Fibroblast of lung (primary cell): ENCODE measurements at regions not wholly inside any gene's neighbourhood (a gene's known extent, or its start where the extent isn't known, plus 50 kb on each side); places are given as distances from the start of the nearest gene placed in this dataset.

Experiments used
- DNase-seq, 2 donors: peaks; one replicate each; pipeline versions ENCODE4 v3.0.0 to v3.0.0-alpha.2; 2010; ENCODE audit warnings: low read depth in 2 of 2
- H2AFZ ChIP-seq: 2 replicates; pipeline ENCODE4 v1.5.1; 2012; ENCODE audit warnings: low read length, control low read depth, inconsistent platforms
- H3K27ac ChIP-seq: 2 replicates; pipeline ENCODE4 v1.5.1; 2011; ENCODE audit warnings: low read length, control low read depth; ENCODE audit not compliant: insufficient read depth
- H3K27me3 ChIP-seq: 2 replicates; pipeline ENCODE4 v1.5.1; 2011; ENCODE audit warnings: mild to moderate bottlenecking, low read length; ENCODE audit not compliant: control insufficient read depth, insufficient read depth
- H3K36me3 ChIP-seq: 2 replicates; pipeline ENCODE4 v1.5.1; 2011; ENCODE audit warnings: low read length; ENCODE audit not compliant: control insufficient read depth, insufficient read depth
- H3K4me1 ChIP-seq: 2 replicates; pipeline ENCODE4 v1.5.1; 2011; ENCODE audit warnings: low read length; ENCODE audit not compliant: control insufficient read depth, insufficient read depth; ENCODE audit errors: extremely low read depth
- H3K4me2 ChIP-seq: 2 replicates; pipeline ENCODE4 v1.5.1; 2011; ENCODE audit warnings: low read length, control low read depth; ENCODE audit not compliant: insufficient read depth; ENCODE audit errors: extremely low read depth
- H3K4me3 ChIP-seq, 4 experiments: fragments of 200-600 bp in 1 of 4; sonication (generic) in 1 of 4; replicated peaks in 1 of 4; 2 replicates each; pipeline ENCODE4 v1.5.1; 2011 to 2016; ENCODE audit warnings: low read length in 4 of 4, low read depth in 3 of 4, mild to moderate bottlenecking in 3 of 4, control low read depth in 2 of 4, inconsistent platforms in 1 of 4, mixed read lengths in 1 of 4; ENCODE audit not compliant: insufficient read depth in 1 of 4; ENCODE audit errors: control extremely low read depth in 1 of 4
- H3K79me2 ChIP-seq: 2 replicates; pipeline ENCODE4 v1.5.1; 2012; ENCODE audit warnings: mild to moderate bottlenecking, low read length, inconsistent platforms; ENCODE audit not compliant: control insufficient read depth, insufficient read depth
- H3K9ac ChIP-seq: 2 replicates; pipeline ENCODE4 v1.5.1; 2011; ENCODE audit warnings: mild to moderate bottlenecking, low read length, control low read depth; ENCODE audit not compliant: insufficient read depth
- H3K9me3 ChIP-seq: 2 replicates; pipeline ENCODE4 v1.5.1; 2012; ENCODE audit warnings: low read depth, low read length; ENCODE audit not compliant: control insufficient read depth, insufficient read depth
- H4K20me1 ChIP-seq: 2 replicates; pipeline ENCODE4 v1.5.1; 2011; ENCODE audit warnings: low read length; ENCODE audit not compliant: control insufficient read depth, insufficient read depth; ENCODE audit errors: extremely low read depth
- EZH2 ChIP-seq: IDR thresholded peaks from 2 replicates; pipeline ENCODE4 v1.5.1; 2012; ENCODE audit warnings: low read length, control low read depth, mild to moderate bottlenecking; ENCODE audit errors: missing control alignments
- TF ChIP-seq, protein P1 (sequence below), 2 donors: IDR thresholded peaks in 1 of 2; conservative IDR thresholded peaks in 1 of 2; 1 replicate in 1 of 2; 2 replicates in 1 of 2; pipeline ENCODE4 v1.5.1; 2011 to 2012; ENCODE audit warnings: low read length in 2 of 2, control low read depth in 1 of 2, inconsistent platforms in 1 of 2, low read depth in 1 of 2, mild to moderate bottlenecking in 1 of 2

DNA sequence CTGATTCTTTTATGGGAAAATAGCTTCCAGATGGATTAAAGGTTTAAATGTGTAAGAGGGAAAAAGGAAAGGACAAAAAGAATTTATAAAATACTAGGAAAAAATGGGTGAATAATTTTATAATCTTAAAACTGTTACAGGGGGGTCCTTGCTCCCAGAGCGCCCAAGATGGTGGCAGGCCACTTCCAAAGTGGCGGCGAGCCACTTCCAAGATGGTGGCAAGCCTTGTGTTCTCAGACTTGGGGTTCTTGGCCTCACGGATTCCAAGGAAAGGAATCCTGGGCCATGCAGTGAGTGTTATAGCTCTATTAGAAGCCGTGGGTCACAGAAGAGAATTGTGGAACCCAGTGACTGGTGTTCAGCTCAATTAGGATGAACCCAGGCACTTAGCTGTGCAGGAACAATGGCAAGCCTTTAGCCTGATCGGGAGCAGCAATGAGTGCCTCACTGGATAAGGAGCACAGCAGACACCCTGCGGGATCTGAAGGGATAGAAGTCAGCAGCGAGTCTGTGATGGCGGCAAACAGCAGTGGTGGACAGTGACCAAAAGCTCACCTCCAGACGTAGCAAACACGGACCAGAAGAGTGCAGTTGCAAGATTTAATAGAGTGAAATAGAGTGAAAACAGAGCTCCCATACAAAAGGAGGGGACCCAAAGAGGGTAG is 83.2 kb upstream of the SNCAIP start:
- Histone ChIP-seq H3K4me3 (no peak overlapping the region), H3K27ac (no peak overlapping the region), H3K9ac (no peak overlapping the region), H4K20me1 (no peaks in the 10 kb centered on the region), H3K36me3 (no peaks in the 10 kb centered on the region), H3K27me3 (peaks cover 2% of the 10 kb centered on the region), H3K4me1 (no peaks in the 10 kb centered on the region), H2AFZ (no peak overlapping the region), H3K9me3 (no peaks in the 10 kb centered on the region), H3K4me2 (no peak overlapping the region), H3K79me2 (no peaks in the 10 kb centered on the region)
- TF ChIP-seq, protein P1, sequence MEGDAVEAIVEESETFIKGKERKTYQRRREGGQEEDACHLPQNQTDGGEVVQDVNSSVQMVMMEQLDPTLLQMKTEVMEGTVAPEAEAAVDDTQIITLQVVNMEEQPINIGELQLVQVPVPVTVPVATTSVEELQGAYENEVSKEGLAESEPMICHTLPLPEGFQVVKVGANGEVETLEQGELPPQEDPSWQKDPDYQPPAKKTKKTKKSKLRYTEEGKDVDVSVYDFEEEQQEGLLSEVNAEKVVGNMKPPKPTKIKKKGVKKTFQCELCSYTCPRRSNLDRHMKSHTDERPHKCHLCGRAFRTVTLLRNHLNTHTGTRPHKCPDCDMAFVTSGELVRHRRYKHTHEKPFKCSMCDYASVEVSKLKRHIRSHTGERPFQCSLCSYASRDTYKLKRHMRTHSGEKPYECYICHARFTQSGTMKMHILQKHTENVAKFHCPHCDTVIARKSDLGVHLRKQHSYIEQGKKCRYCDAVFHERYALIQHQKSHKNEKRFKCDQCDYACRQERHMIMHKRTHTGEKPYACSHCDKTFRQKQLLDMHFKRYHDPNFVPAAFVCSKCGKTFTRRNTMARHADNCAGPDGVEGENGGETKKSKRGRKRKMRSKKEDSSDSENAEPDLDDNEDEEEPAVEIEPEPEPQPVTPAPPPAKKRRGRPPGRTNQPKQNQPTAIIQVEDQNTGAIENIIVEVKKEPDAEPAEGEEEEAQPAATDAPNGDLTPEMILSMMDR (conservative IDR thresholded peaks at IDR 0.05 in 1 of 2, IDR thresholded peaks at IDR 0.05 in 1 of 2; ENCODE audit: low read depth in 1 of 2, low read length in 2 of 2) = no peak
- no peak for TF ChIP-seq EZH2
- no peak for DNase-seq

DNA sequence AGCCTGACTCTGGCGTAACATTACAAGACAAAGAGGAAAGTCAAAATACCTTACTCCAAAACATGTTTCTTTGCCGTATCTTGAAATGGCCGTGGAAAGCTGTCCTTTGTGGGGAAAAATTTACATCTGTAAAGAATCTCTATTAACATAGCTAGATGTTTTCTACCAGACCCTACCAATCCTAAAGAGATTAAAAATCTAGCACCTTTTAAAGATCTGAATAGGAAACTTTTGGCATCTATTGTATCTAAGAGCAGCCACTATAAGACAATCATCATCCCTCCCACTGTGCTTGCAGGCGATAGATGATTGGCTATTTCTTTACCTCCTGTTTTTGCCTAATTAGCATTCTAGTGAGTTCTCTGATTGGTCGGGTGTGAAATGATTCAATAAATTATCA is 82.5 kb upstream of the SNCAIP start:
- no peaks in the 10 kb centered on the region for H3K9me3 ChIP-seq
- peaks cover 2% of the 10 kb centered on the region for H3K27me3 ChIP-seq
- H3K79me2 ChIP-seq = no peaks in the 10 kb centered on the region
- no peaks in the 10 kb centered on the region for H4K20me1 ChIP-seq
- no peak overlapping the region for H3K4me3 ChIP-seq
- no peak for DNase-seq
- H2AFZ ChIP-seq = no peak overlapping the region
- H3K36me3 ChIP-seq = no peaks in the 10 kb centered on the region
- no peak overlapping the region for H3K4me2 ChIP-seq
- TF ChIP-seq, protein P1 (conservative IDR thresholded peaks at IDR 0.05 in 1 of 2, IDR thresholded peaks at IDR 0.05 in 1 of 2; ENCODE audit: low read depth in 1 of 2, low read length in 2 of 2) = no peak
- no peak for TF ChIP-seq EZH2
- H3K9ac ChIP-seq = no peak overlapping the region
- H3K27ac ChIP-seq = no peak overlapping the region
- H3K4me1 ChIP-seq = no peaks in the 10 kb centered on the region

DNA sequence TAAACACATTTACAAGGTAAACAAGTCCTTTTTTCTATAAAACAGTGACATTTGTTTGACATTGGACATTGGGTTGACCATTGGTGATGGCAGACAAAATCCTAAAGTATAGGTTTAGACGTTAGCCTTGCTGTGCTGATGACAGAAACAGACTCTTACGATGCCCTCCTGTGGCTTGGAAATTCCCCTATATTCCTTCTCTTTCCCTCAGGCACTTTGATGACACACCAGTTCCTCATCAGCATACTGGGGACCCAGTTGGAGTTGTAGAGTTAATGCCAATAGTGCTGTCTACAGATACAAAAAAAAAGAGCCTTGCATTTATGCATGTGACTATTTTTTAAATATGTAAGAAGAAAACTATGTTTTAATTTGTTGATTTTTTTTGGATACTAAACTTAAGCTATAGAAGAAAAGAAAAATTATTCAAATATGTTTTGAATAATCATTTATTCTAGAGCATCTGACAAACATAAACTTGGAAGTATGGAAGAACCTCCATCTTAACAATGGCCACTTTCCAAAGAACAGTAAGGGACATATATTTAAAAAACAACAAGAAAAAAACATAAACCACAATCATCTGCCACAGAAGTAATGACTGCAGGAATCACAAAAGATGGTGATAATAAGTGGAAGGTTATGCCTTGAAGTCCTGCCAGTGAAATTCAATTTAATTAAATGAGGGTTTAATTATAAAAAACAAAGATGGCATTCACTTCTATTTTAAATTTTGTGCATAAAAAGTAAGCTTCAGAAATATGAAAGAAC is 75.6 kb upstream of the SNCAIP start:
- TF ChIP-seq, protein P1 (conservative IDR thresholded peaks at IDR 0.05 in 1 of 2, IDR thresholded peaks at IDR 0.05 in 1 of 2; ENCODE audit: low read depth in 1 of 2, low read length in 2 of 2) = no peak
- no peak for TF ChIP-seq EZH2
- Histone ChIP-seq H3K27ac (no peak overlapping the region), H3K36me3 (no peaks in the 10 kb centered on the region)

More for the DNA sequence above, 75.6 kb upstream of the SNCAIP start:
- Histone ChIP-seq H2AFZ (no peak overlapping the region), H3K4me1 (no peaks in the 10 kb centered on the region), H4K20me1 (no peaks in the 10 kb centered on the region), H3K79me2 (no peaks in the 10 kb centered on the region), H3K4me2 (no peak overlapping the region), H3K9ac (no peak overlapping the region), H3K4me3 (no peak overlapping the region), H3K27me3 (no peaks in the 10 kb centered on the region), H3K9me3 (no peaks in the 10 kb centered on the region)
- DNase-seq = no peak
